Heart left ventricle (tissue), 16 donors: ENCODE measurements at regions not wholly inside any gene's neighbourhood (a gene's known extent, or its start where the extent isn't known, plus 50 kb on each side); places are given as distances from the start of the nearest gene placed in this dataset.

Experiments
- ATAC-seq, 4 donors: fragments of 200-7000 bp; cut with Tn5 transposase; one replicate each; pipeline ENCODE4 v1.9.1; 2020 to 2022; ENCODE audit warnings: moderate library complexity in 4 of 4, mild to moderate bottlenecking in 3 of 4, moderate number of reproducible peaks in 1 of 4
- DNase-seq, 5 donors: peaks; one replicate each; pipeline ENCODE4 v3.0.0-alpha.2; 2020
- H3K27ac ChIP-seq, 12 donors: fragments of 200-600 bp; sonication (generic) in 4 of 12; one replicate each; pipeline versions ENCODE4 v1.5.0 to v1.8.0; 2016 to 2022; ENCODE audit warnings: mild to moderate bottlenecking in 2 of 12
- H3K27me3 ChIP-seq, 9 donors: fragments of 200-600 bp; sonication (generic) in 2 of 9; one replicate each; pipeline versions ENCODE4 v1.5.1 to v1.8.0; 2016 to 2022; ENCODE audit warnings: mild to moderate bottlenecking in 3 of 9
- H3K36me3 ChIP-seq, 9 donors: fragments of 200-600 bp; sonication (generic) in 2 of 9; one replicate each; pipeline versions ENCODE4 v1.5.0 to v1.8.0; 2018 to 2022; ENCODE audit warnings: mild to moderate bottlenecking in 2 of 9
- H3K4me1 ChIP-seq, 12 donors: fragments of 200-600 bp; sonication (generic) in 4 of 12; one replicate each; pipeline versions ENCODE4 v1.5.0 to v1.8.0; 2016 to 2022; ENCODE audit warnings: mild to moderate bottlenecking in 3 of 12
- H3K4me3 ChIP-seq, 12 donors: fragments of 200-600 bp; sonication (generic) in 4 of 12; one replicate each; pipeline versions ENCODE4 v1.5.0 to v1.8.0; 2017 to 2022; ENCODE audit warnings: mild to moderate bottlenecking in 9 of 12, moderate library complexity in 4 of 12
- H3K9me3 ChIP-seq, 12 donors: fragments of 200-600 bp; sonication (generic) in 4 of 12; one replicate each; pipeline versions ENCODE4 v1.5.0 to v1.8.0; 2016 to 2022; ENCODE audit warnings: mild to moderate bottlenecking in 1 of 12
- POLR2A ChIP-seq, 2 donors: fragments of 450-650 bp; IDR thresholded peaks; one replicate each; pipeline ENCODE4 v1.6.1; 2017; ENCODE audit warnings: antibody characterized with exemption in 2 of 2, mild to moderate bottlenecking in 2 of 2, moderate library complexity in 2 of 2
- WGBS, 4 donors: extraction: QIAGEN DNeasy Blood & Tissue Kit in 2 of 4; methylation state at CpG; one replicate each; pipeline versions ENCODE4 v1.1.5 to v1.1.7; 2013 to 2018; 5-methylcytosine and 5-hydroxymethylcytosine counted together
- intact Hi-C, 10 donors: fragments of 100-400 bp; cut with DNase I; formaldehyde crosslinking; loops; one replicate each; pipeline versions ENCODE4 v1.11.1 to v1.14.2; 2022
- TF ChIP-seq, protein P1 (sequence below), 12 donors: fragments of 200-600 bp; sonication (generic) in 4 of 12; IDR thresholded peaks; one replicate each; pipeline versions ENCODE4 v1.5.0 to v1.8.0; 2018 to 2022; ENCODE audit warnings: antibody characterized with exemption in 12 of 12, mild to moderate bottlenecking in 5 of 12
- donor health status: ischemic (EF 13 %, LVEDD 7.1; RV severe dilation, severe dysfunction).
- donor health status: healthy with polysubstance abuse.
- donor health status: DM: no; HTN: yes; CAD: no.
- donor health status: DM: no; HTN: no; CAD: no.
- donor health status: ischemic (EF 25% LVEDD 6.9; RV normal size, moderate dysfunction).
- donor health status: ischemic (EF 25% LVEDD 5.7; RV mildly dilated, moderate dysfunction).
- donor health status: healthy.
- donor health status: DM: yes; HTN: yes; CAD: no.
- donor health status: ischemic (EF 35%, LVEDD 5.7; RV mildly dilated, moderate dysfunction).
- donor health status: nonischemic (EF 11% LVEDD 7.7; RV severe dilation, severe dysfunction).
- donor health status: DM: yes; HTN: yes; CAD: no.
- donor health status: PGD.
- donor health status: ischemic (EF 29% LVEDD 5.4; RV normal size, mild dysfunction).
- donor health status: nonischemic (EF 23%, LVEDD 6.1; RV moderate dilation, normal function).

DNA sequence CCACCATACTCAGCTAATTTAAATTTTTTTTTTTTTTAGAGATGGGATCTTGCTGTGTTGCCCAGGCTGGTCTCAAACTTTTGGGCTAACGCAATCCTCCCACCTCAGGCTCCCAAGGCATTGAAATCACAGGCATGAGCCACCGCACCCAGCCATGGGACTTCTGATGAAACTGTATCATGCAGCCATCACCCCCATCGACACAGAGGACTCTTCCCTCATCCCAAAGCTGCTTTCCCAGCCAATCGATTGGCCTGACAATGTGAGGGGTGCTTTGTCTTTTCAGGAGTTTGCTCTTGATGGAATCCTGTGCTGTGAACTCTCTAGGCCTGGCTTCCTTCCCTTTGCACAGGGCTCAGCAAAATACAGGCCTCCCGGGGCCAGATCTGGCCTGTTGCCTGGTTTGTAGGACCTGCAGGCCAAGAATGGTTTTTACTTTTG is 59.6 kb upstream of the NCOR2 start:
- H3K9me3 ChIP-seq = peaks cover 0 to 6% (median 0%) of the 10 kb centered on the region in 12 donors
- intact Hi-C loops = loop anchor here in 3 of 10 donors (1.0 to 10.0 kb wide), 6 partner anchors 52 to 120 kb away; partner anchors contain the start of gene NCOR2 (in 2 of the 3)
- peak; percentile 76 to 88 (median 86) for DNase-seq
- peak; percentile 48 to 78 (median 63) for ATAC-seq
- 41 to 52% (median 45%) methylated on average over 5 of the region's 5 CpGs for WGBS, 4 donors
- TF ChIP-seq POLR2A (IDR thresholded peaks at IDR 0.05) = no peak
- TF ChIP-seq, protein P1, sequence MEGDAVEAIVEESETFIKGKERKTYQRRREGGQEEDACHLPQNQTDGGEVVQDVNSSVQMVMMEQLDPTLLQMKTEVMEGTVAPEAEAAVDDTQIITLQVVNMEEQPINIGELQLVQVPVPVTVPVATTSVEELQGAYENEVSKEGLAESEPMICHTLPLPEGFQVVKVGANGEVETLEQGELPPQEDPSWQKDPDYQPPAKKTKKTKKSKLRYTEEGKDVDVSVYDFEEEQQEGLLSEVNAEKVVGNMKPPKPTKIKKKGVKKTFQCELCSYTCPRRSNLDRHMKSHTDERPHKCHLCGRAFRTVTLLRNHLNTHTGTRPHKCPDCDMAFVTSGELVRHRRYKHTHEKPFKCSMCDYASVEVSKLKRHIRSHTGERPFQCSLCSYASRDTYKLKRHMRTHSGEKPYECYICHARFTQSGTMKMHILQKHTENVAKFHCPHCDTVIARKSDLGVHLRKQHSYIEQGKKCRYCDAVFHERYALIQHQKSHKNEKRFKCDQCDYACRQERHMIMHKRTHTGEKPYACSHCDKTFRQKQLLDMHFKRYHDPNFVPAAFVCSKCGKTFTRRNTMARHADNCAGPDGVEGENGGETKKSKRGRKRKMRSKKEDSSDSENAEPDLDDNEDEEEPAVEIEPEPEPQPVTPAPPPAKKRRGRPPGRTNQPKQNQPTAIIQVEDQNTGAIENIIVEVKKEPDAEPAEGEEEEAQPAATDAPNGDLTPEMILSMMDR (IDR thresholded peaks at IDR 0.05) = no peak
- peaks cover 3 to 34% (median 28%) of the 10 kb centered on the region in 12 donors for H3K4me1 ChIP-seq
- H3K27ac ChIP-seq = peak overlapping the region; percentile 63 to 94 (median 86)
- H3K36me3 ChIP-seq = no peaks in the 10 kb centered on the region
- no peak overlapping the region for H3K4me3 ChIP-seq
- H3K27me3 ChIP-seq = no peaks in the 10 kb centered on the region

DNA sequence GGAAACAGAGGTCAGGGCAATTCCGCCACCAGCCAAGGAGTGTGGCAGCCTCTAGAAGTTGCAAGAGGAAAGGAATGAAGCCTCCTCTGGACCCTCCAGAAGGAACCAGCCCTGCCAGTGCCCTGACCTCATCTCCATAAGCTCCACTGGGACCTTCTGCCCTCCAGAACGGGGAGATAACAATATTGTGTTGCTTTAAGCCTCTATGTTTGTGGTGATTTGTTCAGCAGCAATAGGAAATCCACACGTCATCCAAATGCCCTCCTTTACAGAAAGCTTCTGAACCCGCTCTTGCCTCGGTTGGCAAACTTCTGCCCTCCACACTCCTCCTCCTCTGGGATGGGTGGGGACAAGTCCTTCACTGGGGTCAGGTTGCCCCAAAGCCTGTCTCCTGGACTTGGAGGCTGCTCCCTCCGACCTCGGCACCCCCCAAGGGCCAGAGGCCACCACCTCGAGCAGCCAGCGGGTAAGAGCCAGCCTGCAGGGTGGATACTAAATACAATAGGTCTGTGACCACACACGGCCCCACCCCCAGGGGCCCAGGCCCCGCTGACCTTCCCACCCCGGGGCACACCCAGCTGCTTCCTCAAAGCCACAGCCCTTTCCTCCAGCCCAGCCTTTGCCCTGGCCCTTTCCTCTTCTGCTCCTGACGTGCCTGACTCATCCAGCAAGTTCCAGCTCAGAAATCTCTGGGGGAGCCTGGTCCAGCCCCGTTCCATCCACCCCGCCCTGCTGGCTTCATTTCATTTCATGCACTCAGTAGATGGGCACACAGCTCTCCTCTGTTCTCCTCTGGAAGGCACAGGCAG is 58.7 kb upstream of the NCOR2 start:
- ATAC-seq = peak; percentile 83 to 96 (median 94)
- peak in 1 of 2 donors; percentile 7 for TF ChIP-seq POLR2A (IDR thresholded peaks at IDR 0.05)
- TF ChIP-seq, protein P1 (IDR thresholded peaks at IDR 0.05) = no peak
- H3K4me1 ChIP-seq = peaks cover 3 to 43% (median 35%) of the 10 kb centered on the region in 12 donors
- intact Hi-C loops = loop anchor here in 3 of 10 donors (2.0 to 10.0 kb wide), 5 partner anchors 51 to 121 kb away; partner anchors contain the start of gene NCOR2 (in 2 of the 3)
- no peaks in the 10 kb centered on the region for H3K36me3 ChIP-seq
- 39 to 54% (median 46%) methylated on average over 13 to 15 of the region's 15 CpGs for WGBS, 4 donors
- peak; percentile 88 to 94 (median 93) for DNase-seq
- H3K9me3 ChIP-seq = peaks cover 0 to 6% (median 0%) of the 10 kb centered on the region in 12 donors
- peak overlapping the region in 1 of 12 donors; percentile 6 for H3K4me3 ChIP-seq
- H3K27ac ChIP-seq = peak overlapping the region; percentile 63 to 94 (median 86)
- no peaks in the 10 kb centered on the region for H3K27me3 ChIP-seq

DNA sequence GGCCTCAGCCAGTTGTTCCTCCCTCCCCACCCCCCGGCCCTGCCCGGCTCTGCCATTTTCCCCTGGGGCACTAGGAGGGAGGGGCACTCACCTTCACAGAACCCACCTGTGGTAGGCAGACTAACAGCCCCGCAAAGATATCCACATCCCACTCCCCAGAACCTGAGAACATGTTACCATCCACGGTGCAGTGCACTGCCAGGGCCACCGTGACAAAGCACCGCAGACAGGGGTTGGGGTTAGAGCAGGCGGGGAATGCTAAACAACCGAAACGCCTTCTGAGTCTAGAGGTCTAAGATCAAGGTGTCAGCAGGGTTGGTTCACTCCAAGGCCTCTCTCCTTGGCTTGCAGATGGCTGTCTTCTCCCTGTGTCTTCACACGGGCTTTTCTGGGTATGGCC is 57.4 kb upstream of the NCOR2 start:
- ATAC-seq (no peak), DNase-seq (no peak)
- Histone ChIP-seq H3K4me3 (no peak overlapping the region), H3K36me3 (no peaks in the 10 kb centered on the region), H3K27ac (peak overlapping the region in 5 of 12 donors; percentile 83 to 92 (median 86)), H3K4me1 (peaks cover 3 to 50% (median 41%) of the 10 kb centered on the region in 12 donors), H3K9me3 (peaks cover 0 to 6% (median 0%) of the 10 kb centered on the region in 12 donors), H3K27me3 (no peaks in the 10 kb centered on the region)
- TF ChIP-seq, protein P1 (IDR thresholded peaks at IDR 0.05) = no peak
- TF ChIP-seq POLR2A (IDR thresholded peaks at IDR 0.05) = no peak
- intact Hi-C loops = loop anchor here in 4 of 10 donors (5.0 to 10.0 kb wide), 5 partner anchors 50 to 142 kb away; no protein-coding TSS in a partner anchor
- 91 to 97% (median 93%) methylated on average over 9 to 10 of the region's 10 CpGs for WGBS, 4 donors
